ENCODE measurements at regions not wholly inside any gene's neighbourhood (a gene's known extent, or its start where the extent isn't known, plus 50 kb on each side); places are given as distances from the start of the nearest gene placed in this dataset.

DNA sequence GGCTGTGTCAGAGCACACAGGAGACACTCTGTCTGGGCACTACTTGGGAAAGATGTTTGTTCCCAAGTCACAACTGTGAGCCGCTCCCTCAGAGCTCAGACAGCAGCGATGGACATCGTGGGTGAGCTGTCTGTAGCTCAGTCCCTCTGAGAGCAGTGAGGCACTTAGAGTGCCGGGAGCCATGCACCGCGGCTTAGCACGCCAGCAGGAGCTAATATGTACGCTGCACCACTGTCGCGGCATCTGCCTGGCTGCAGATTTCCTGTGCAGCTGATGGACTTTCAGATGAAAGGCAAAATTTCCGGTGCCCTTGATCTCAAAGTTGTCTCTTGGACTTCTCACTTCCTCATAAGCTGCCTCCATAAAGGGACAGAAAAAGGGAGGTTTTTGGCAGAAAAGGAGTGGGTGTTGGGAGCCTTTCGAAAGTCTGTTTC, 92.8 kb upstream of the ZNF469 start:
- POLR2A ChIA-PET (ENCODE audit: low non-redundant PET), result no interaction called here
- Histone ChIP-seq H3K9me3 (ENCODE audit: low read depth, low read length, poor library complexity, severe bottlenecking) (peaks cover 12% of the 10 kb centered on the region), H3K27ac (ENCODE audit: low read depth, low read length, poor library complexity, severe bottlenecking) (no peak overlapping the region), H3K4me1 (ENCODE audit: insufficient read depth, low read length, poor library complexity, severe bottlenecking) (no peaks in the 10 kb centered on the region), H3K4me3 (ENCODE audit: low read depth, low read length, poor library complexity, severe bottlenecking) (no peak overlapping the region), H3K36me3 (ENCODE audit: insufficient read depth, low read length, poor library complexity, severe bottlenecking) (no peaks in the 10 kb centered on the region), H3K27me3 (replicated peaks; ENCODE audit: insufficient read depth, low read depth, low read length, poor library complexity) (no peaks in the 10 kb centered on the region)
- intact Hi-C loops (cut with micrococcal nuclease; ENCODE audit: unreplicated experiment), result no loop called here
- CTCF ChIA-PET, result no interaction called here
- no peak for DNase-seq (ENCODE audit: low spot score)
- no peak for TF ChIP-seq EZH2 (IDR thresholded peaks at IDR 0.05; ENCODE audit: borderline replicate concordance, low read depth, low read length, poor library complexity, severe bottlenecking)
- TF ChIP-seq, protein P1, sequence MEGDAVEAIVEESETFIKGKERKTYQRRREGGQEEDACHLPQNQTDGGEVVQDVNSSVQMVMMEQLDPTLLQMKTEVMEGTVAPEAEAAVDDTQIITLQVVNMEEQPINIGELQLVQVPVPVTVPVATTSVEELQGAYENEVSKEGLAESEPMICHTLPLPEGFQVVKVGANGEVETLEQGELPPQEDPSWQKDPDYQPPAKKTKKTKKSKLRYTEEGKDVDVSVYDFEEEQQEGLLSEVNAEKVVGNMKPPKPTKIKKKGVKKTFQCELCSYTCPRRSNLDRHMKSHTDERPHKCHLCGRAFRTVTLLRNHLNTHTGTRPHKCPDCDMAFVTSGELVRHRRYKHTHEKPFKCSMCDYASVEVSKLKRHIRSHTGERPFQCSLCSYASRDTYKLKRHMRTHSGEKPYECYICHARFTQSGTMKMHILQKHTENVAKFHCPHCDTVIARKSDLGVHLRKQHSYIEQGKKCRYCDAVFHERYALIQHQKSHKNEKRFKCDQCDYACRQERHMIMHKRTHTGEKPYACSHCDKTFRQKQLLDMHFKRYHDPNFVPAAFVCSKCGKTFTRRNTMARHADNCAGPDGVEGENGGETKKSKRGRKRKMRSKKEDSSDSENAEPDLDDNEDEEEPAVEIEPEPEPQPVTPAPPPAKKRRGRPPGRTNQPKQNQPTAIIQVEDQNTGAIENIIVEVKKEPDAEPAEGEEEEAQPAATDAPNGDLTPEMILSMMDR (conservative IDR thresholded peaks at IDR 0.05; ENCODE audit: low read depth, low read length), result no peak
- no TSS peak for BruUV-seq (replicated peaks)

DNA sequence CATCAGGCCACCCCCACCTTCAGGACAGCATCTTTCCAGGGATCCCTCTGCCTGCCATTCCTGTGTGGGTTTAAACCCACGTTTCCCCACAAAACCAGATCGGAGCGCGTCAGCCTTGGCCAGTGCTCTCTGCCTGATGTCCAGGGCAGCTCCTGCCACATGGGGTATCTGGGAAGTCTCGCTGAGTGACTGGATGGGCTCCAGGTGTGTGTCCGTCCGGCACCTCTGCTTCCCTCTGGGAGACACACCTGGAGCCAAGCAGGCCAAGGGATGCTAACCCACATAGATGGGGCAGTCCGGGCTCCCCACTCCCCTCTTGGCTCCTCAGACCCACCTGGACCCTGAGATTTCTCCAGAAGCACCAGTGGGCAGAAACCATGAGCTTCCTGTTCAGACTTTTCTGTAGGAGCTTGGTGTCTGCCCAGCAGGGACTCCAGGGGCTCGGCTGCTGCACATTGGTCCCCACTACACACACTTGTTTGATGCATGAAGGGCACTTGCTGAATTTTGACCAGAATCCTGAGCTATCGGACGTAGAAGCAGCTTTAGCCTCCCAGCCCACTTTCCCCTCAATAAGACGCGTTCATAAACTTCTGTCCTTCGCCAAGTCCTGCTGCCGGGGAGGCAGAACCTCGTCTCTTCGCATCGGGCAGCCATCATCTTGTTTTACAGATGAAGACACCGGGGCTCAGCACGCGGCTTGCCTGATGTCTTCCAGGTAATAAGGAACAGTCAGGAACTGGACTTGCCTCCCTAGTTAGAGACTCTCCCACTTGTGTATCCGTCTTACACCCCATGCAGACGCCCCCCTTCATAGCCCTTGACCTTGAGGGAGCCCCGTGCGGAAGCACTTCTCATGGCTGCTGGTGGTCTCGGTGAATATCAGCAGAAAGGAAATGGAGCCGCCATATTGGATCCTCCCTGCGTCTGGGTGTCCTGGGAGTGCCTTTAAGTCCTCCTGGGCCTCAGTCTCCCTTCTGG, 91.6 kb upstream of the ZNF469 start:
- Histone ChIP-seq H3K36me3 (ENCODE audit: insufficient read depth, low read length, poor library complexity, severe bottlenecking) (no peaks in the 10 kb centered on the region), H3K9me3 (ENCODE audit: low read depth, low read length, poor library complexity, severe bottlenecking) (peaks cover 12% of the 10 kb centered on the region), H3K27ac (ENCODE audit: low read depth, low read length, poor library complexity, severe bottlenecking) (no peak overlapping the region), H3K27me3 (replicated peaks; ENCODE audit: insufficient read depth, low read depth, low read length, poor library complexity) (no peaks in the 10 kb centered on the region), H3K4me1 (ENCODE audit: insufficient read depth, low read length, poor library complexity, severe bottlenecking) (no peaks in the 10 kb centered on the region), H3K4me3 (ENCODE audit: low read depth, low read length, poor library complexity, severe bottlenecking) (no peak overlapping the region)
- intact Hi-C loops (cut with micrococcal nuclease; ENCODE audit: unreplicated experiment), result no loop called here
- POLR2A ChIA-PET (ENCODE audit: low non-redundant PET), result no interaction called here
- TF ChIP-seq EZH2 (IDR thresholded peaks at IDR 0.05; ENCODE audit: borderline replicate concordance, low read depth, low read length, poor library complexity, severe bottlenecking), result no peak
- TF ChIP-seq, protein P1 (conservative IDR thresholded peaks at IDR 0.05; ENCODE audit: low read depth, low read length), result no peak
- DNase-seq (ENCODE audit: low spot score), result no peak
- CTCF ChIA-PET, result no interaction called here
- BruUV-seq (replicated peaks), result no TSS peak

DNA sequence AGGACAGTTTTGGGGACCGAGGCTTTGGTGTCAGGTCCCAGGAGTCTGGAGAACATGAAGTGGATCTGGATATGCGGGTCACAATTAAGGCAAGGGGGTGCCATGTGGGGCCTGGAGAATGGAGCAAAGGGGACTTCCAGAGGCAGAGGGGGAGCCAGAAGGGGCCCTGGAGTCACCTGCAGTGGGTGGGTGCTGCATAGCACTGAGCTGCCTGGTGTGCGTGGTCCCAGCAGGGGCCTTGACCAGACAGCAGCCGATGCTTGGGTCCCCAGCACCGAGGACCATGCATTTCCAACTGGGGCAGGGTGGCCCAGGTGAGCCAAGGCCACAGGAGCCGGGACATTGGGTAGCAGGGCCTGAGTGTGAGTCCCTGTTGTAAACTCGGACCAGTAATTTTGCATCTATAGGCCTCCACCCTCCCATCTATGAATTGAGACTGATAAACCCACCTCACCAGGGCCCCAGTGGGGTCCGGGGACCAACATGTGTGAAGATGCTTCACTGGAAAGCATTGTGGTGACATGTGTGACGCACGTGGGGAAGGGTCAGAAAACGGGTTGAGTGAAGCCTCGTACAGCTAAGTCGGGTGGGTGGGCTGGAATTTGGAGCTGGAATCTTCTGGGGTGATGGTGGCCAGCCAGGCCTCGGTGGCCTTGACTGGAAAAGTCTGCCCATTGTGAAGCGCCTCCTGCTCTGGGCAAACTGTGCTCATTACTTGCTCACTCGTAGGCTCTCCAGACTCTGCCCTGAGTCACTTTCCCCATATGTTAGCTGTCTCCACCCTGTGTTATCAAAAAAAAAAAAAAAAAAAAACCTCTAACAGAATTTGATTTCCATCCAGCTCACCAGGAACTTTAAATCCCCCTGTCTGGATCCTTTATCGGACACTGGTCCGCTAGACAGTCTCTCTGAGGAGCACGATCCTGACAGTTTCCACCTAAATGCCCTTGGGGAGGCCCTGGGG, 90.5 kb upstream of the ZNF469 start:
- H3K36me3 ChIP-seq (ENCODE audit: insufficient read depth, low read length, poor library complexity, severe bottlenecking), result no peaks in the 10 kb centered on the region
- peaks cover under 1% of the 10 kb centered on the region for H3K27me3 ChIP-seq (replicated peaks; ENCODE audit: insufficient read depth, low read depth, low read length, poor library complexity)
- H3K4me3 ChIP-seq (ENCODE audit: low read depth, low read length, poor library complexity, severe bottlenecking), result no peak overlapping the region
- BruUV-seq (replicated peaks), result no TSS peak
- CTCF ChIA-PET, result no interaction called here
- peaks cover 1% of the 10 kb centered on the region for H3K9me3 ChIP-seq (ENCODE audit: low read depth, low read length, poor library complexity, severe bottlenecking)
- DNase-seq (ENCODE audit: low spot score), result no peak
- no peaks in the 10 kb centered on the region for H3K4me1 ChIP-seq (ENCODE audit: insufficient read depth, low read length, poor library complexity, severe bottlenecking)
- no peak overlapping the region for H3K27ac ChIP-seq (ENCODE audit: low read depth, low read length, poor library complexity, severe bottlenecking)
- POLR2A ChIA-PET (ENCODE audit: low non-redundant PET), result no interaction called here
- intact Hi-C loops (cut with micrococcal nuclease; ENCODE audit: unreplicated experiment), result no loop called here
- TF ChIP-seq, protein P1 (conservative IDR thresholded peaks at IDR 0.05; ENCODE audit: low read depth, low read length), result no peak
- no peak for TF ChIP-seq EZH2 (IDR thresholded peaks at IDR 0.05; ENCODE audit: borderline replicate concordance, low read depth, low read length, poor library complexity, severe bottlenecking)

Data from A673 (cell line).